ENCODE measurements at regions not wholly inside any gene's neighbourhood (a gene's known extent, or its start where the extent isn't known, plus 50 kb on each side); places are given as distances from the start of the nearest gene placed in this dataset.
"Not testable (repeated sequence)": the region's sequence is repeated elsewhere in the genome, so short reads cannot be mapped to it uniquely, and the experiment has no call there.

DNA sequence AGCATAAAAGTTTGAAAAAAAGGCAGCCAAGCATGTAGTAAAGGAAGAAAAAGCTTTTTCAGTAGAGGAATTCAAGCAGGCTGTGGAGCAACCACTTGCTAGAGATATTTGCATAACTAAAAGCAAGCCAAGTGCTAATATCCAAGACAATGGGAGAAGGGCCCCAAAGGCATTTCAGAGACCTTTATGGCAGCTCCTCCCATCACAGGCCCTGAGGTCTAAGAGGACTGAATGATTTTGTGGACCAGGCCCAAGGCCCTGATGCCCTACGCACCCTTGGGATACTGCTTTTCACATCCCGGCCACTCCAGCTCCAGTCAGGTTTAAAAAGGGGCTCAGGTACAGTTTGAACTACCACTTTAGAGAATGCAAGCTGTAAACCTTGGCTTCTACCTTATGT, 261.7 kb upstream of the SEMA3C start:
- DNase-seq (ENCODE audit: low spot score): no peak

DNA sequence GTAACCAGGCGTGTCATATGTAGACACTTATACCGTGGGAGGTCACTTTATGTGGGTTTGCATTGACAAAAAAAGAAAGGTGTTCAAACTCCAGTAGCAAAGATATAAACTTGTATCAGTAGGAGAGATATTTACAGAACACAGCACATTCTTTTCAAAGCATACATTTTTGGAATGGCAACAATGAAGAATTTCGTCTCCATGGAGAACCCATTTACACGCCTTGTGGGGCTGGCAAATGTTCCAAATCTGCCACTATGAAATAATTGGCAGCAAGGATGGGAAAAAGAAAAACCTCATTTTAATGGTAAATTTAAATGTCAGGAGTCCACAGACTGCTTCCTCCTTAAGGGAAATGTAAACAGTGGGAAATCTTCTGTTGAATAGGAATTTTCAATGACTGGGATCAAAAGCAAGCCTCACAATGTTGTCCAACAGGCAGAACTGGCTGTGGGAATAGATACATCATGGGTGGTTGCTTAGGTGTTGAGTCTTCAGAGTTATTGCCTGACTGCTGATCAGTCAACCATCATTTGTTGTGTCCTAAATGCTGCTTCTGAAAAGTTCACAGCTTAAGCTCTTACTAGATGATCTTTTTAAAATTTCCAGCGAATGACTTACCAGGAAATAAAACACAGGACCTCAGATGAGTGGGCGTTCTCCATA, 256.6 kb upstream of the SEMA3C start:
- peak; percentile 7 for DNase-seq (ENCODE audit: low spot score)

- DNase-seq (ENCODE audit: low spot score): no peak
Observed at GRCh38 chr7:81173766-81174281, 255.0 kb upstream of the SEMA3C start.

DNA sequence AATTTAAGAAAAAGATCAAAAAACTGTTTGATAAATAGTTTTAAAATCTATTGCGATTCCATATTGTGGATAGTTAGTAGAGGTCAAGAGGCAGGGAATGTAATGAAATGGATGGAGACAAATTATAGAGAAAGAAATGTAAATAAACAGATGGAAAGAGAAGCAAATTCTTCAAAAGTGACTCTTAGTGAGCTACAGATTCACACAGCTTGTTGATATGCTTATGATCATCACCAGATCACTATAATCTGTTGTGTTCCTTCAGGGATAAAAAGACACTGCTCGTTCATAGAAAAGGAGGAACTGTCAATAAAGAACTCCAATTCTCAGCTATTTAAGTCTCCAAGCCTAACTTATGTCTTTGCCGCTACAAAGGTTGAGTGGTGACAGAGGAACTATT, 251.4 kb upstream of the SEMA3C start:
- no peak for DNase-seq (ENCODE audit: low spot score)

DNA sequence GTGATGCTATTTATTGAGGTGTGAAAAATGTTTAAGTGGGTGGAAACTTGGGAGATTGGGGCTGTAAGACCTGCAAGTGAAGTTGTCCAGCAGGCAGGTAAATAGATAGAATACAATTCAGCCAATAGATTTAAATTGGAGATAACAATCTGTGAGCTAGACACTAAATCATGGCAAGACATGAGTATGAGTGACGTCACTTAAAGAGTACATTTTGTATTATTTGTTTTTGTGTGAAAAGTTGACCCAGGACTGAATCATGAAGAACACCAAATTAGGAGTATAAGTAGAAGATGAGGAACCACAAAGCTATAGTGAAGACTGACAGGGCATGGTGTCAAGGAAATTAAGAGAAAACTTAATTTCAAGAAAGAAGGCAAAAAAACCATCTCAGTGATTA, 249.1 kb upstream of the SEMA3C start:
- DNase-seq (ENCODE audit: low spot score): no peak

DNA sequence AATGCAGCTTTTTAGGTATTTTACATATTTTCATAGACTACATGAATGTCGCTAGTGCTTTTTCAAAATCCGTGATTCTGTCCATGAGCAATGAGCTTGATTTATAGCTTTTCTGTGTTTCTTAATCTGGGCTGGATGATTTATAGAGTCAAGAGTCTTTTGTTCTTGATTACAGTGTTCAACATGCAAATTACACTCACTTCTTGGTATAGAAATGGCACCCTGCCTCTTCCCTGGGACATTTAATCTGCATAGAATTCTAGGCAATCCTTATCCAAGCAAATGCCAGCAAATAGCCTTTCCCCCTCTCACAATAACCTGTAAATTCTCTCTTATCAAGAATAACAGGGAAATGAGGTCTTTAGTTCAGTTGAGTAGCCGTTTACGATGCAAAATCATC, 246.2 kb upstream of the SEMA3C start:
- DNase-seq (ENCODE audit: low spot score): no peak

DNA sequence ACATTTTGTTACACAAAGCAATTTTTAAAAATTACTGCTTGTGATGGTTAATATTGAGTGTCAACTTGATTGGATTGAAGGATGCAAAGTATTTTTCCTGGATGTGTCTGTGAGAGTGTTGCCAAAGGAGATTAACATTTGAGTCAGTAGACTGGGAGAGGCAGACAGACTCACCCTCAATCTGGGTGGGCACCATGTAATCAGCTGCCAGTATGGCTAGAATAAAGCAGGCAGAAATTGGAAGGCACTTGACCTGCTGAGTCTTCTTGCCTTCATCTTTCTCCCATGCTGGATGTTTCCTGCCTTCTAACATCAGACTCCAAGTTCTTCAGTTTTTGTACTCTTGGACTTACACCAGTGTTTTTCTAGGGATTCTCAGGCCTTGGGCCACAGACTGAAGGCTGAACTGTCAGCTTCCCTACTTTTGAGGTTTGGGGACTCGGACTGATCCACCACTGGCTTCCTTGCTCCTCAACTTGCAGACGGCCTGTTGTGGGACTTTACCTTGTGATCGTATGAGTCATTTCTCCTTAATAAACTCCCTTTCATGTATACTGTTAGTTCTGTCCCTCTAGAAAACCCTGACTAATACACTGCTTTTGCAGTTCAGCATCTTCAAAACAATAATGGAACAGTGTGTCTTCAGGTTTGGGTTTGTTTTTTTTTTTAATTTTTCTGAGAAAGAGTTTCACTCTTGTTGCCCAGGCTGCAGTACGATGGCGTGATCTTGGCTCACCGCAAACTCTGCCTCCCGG, 244.1 kb upstream of the SEMA3C start:
- DNase-seq (ENCODE audit: low spot score): no peak

DNA sequence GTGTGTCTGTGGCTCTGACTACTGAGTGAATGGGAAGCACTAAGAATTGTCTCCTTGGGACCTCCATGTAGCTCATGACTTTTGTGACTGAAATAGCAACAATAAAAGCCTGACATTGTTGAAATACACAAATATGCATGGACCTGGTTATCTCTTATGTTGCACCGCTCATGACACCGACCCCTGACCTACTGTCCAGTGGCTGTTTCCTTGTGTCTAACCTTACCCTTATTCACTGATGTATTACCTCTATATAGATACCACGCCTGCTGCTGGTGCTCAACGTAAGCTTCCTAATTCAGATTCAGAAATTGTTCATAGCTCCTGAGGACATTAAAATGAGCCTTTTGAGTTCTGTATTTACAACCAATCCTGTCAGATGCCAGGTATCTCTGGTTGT, 243.4 kb upstream of the SEMA3C start:
- no peak for DNase-seq (ENCODE audit: low spot score)

DNA sequence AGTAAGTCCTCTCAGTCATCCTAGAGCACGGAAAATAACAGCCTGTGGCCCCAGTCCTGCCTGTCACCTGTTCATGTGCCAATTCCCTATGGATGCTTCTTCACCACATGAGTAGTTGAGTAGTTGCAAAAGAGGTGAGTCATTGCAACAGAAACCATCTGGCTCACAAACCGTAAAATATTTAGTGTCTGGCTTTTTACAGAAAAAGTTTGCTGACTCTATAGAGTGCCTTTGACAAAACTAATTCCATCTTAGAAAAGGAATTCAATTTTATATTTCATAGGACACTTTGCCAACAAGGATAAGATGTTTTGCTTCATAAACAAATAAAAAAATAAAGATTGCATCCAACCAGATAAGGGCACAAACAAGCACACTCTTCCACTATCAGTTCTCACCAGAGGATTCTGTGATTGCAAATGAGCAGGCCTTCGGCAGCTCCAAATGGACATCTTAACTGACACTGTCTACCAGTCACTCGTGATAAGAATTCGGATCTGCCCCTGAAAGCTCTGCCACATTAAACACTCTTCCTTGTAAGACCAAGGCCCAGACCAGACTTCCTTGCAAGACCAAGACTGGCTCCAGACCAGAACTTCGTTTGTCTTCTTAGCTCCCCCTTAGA, 242.7 kb upstream of the SEMA3C start:
- peak; percentile 51 for DNase-seq (ENCODE audit: low spot score)

GRCh38 chr7:81159402-81159801, 240.6 kb upstream of the SEMA3C start:
- DNase-seq (ENCODE audit: low spot score): no peak

DNA sequence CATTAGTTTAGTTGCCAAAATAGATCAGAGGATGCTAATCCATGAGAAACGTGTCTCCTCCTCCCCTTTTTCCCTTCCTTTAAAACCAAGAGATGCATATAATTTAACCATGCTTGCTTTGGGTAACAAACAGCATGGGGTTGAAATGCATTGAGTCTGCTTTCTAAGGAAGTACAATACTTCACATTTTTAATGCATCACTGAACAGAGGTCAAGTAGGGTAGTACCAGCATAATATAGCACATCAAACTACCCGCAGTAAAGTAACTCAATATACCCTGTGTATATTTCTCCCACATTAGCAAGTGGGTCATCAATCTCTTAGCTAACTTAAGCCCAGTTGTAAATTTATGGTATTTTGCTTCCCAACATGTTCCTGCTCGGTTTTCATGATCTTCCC, 239.3 kb upstream of the SEMA3C start:
- DNase-seq (ENCODE audit: low spot score): no peak

DNA sequence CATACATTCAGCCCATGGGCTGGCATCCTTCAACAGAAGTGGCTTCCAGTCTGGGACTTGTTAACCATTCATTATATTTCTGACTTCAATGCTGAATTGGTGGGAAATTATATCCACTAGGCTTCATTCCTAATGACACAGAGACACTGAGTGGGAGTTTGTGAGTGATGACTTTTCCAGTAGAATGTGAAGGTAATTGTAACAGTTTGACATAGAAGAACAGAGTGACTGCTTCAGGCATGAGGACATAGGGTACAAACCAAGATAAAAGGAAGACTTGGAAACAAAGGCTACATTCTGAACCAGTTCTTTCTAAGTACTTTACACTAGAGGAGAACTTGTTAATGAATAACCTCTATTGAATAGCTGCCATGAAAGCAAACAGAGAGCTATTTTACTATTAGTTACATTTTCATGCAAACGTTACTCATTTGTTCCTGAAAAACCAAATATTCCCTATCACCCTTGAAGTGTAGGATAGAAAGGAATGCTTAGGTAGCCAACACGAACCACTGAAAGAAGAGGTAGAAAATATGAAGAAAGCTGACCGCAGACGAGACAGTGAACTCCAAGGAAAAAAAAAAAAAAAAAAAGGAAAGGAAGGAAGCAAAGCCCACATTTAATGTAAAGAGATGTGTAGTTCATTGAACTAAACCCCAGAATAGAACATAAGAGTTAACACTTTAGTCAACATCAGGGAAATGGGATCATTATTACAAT, 237.0 kb upstream of the SEMA3C start:
- DNase-seq (ENCODE audit: low spot score): no peak

DNA sequence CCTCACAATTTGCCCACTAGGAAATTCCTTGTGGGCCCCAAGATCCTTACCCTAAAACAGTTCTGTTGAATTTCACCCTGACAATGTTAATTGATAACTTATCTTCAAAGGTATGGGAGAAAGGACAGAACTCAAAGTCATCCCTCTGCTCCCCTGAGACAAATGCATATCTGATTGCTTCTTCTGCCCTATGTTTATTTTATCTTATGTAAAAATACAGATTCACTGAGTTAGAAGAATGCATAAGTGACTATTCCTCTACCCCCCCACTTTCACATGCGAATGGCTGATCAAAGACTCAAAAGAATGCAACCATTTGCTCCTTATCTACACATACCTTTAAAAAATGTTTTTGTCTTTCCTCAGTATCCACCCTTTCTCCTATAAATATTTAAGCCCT, 235.7 kb upstream of the SEMA3C start:
- DNase-seq (ENCODE audit: low spot score): no peak

- not testable (repeated sequence) for DNase-seq (ENCODE audit: low spot score)
Observed at GRCh38 chr7:81152925-81153324, 234.1 kb upstream of the SEMA3C start.

- peak; percentile 77 for DNase-seq (ENCODE audit: low spot score)
Observed at GRCh38 chr7:81150951-81151361, 232.1 kb upstream of the SEMA3C start.

GRCh38 chr7:81143856-81144255, 225.0 kb upstream of the SEMA3C start:
- no peak for DNase-seq (ENCODE audit: low spot score)

DNA sequence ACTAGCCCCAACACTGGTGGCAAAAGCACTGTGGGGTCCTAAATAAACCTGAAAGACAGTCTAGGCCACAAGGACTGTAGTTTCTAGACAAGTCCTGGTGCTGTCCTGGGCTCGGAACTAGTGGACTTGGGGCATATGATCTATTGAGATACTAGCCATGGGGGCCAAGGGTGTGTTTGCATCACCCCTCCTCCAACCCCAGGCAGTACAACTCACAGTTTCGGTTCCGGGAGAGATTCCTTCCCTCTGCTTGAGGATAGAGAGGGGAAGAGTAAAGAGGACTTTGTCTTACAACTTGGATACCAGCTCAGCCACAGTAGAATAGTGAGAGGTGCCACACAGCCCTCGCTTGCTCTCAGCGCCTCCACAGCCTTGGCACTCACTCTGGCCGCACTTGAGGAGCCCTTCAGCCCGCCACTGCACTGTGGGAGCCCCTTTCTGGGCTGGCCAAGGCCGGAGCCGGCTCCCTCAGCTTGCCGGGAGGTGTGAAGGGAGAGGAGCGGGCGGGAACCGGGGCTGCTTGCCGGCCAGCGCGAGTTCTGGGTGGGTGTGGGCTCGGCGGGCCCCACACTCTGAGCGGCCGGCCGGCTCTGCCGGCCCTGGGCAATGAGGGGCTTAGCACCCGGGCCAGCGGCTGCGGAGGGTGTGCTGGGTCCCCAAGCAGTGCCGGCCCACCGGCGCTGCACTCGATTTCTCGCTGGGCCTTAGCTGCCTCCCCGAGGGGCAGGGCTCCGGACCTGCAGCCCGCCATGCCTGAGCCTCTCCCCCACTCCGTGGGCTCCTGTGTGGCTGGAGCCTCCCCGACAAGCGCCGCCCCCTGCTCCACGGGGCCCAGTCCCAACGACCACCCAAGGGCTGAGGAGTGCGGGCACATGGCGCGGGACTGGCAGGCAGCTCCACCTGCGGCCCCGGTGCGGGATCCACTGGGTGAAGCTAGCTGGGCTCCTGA, 222.7 kb upstream of the SEMA3C start:
- DNase-seq (ENCODE audit: low spot score): peak; percentile 34

DNA sequence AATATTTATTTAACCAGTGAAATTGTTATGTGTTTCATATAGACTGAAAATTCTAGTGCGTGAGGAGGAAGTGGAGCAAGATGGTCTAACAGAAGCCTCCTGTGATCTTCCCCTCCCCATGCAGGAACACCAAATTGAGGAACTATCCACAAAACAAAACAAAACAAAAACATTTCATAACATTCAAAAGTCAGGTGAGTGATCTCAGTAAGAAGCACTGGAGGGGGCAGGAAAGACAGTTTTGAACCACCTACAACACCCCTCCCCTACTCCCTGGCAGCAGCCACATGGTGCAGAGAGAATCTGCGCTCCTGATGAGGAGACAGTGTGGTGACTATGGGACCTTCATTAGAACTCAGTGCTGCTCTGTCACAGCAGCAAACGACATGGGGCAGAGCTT, 221.9 kb upstream of the SEMA3C start:
- peak; percentile 14 for DNase-seq (ENCODE audit: low spot score)

GRCh38 chr7:81140252-81140651, 221.4 kb upstream of the SEMA3C start:
- no peak for DNase-seq (ENCODE audit: low spot score)

- DNase-seq (ENCODE audit: low spot score): no peak
Observed at GRCh38 chr7:81138870-81139269, 220.0 kb upstream of the SEMA3C start.

GRCh38 chr7:81135324-81135723, 216.5 kb upstream of the SEMA3C start:
- DNase-seq (ENCODE audit: low spot score): no peak
